Islet of Langerhans (tissue), 1 donor: ENCODE measurements at regions not wholly inside any gene's neighbourhood (a gene's known extent, or its start where the extent isn't known, plus 50 kb on each side); places are given as distances from the start of the nearest gene placed in this dataset.
A peak's percentile ranks its signal among the peaks of the same experiment; 100 is the strongest.
"Not testable (repeated sequence)": the region's sequence is repeated elsewhere in the genome, so short reads cannot be mapped to it uniquely, and the experiment has no call there.

Source experiments
- FAIRE-seq: peaks from one replicate; lab custom pipeline; 2011; peaks lifted over from hg19 to GRCh38; lab: Jason Lieb, UNC

DNA sequence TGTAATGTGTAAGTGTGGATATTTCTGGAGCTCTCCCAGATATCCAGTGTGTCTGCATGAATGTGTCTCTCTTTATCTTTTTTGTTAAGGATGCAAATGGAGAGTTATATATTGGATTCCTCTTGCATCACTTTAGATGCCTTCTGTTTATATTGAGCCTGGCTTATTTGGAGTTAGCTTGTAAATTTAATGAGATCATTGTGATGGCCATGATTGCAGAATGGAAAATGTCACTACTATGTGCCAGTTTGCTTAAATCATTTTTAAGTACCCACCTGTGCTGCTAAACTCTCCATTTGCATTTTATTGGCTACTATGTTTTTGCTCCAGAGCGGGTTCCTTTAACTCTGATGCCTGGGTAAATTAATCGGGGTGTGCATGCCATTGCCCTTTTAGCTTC, 334.8 kb downstream of the UTRN start:
- no peak for FAIRE-seq

DNA sequence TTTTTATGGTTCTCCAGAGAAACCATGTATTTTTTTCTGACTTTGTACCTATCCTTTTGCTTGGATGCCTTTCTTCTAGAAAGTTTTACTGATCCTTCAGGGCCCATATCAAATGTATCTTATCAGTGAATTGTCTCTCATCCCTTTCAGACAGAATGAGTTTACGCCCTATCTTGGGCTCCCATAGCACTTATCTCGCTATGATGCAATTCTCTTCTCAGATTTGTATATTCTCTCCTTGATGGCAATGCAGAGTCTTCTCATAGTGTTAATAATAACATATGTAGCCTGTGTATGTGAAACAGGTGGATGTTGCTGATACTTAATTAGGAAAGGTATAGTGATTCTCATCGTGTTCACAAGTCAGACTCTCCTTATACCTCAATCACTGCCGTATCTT, 336.2 kb downstream of the UTRN start:
- no peak for FAIRE-seq

DNA sequence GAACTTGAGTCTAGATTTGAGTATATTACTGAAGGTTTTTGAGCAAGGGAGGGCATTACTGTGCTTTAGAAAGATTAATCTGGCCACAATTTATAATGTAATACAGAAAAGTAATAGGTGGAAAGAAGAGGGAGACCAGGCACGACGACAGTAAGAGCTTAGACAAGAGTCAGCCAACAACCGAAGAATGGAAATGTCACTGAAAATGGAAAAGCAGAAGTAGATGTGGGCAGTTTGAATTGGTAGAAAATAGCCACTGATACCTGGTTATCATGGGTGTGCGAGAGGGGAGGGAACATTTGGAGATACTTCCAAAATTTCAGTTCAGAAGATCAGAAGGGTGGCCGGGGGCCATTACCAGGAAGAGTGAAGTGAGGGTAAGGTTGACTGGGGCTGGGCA, 339.1 kb downstream of the UTRN start:
- FAIRE-seq: no peak

DNA sequence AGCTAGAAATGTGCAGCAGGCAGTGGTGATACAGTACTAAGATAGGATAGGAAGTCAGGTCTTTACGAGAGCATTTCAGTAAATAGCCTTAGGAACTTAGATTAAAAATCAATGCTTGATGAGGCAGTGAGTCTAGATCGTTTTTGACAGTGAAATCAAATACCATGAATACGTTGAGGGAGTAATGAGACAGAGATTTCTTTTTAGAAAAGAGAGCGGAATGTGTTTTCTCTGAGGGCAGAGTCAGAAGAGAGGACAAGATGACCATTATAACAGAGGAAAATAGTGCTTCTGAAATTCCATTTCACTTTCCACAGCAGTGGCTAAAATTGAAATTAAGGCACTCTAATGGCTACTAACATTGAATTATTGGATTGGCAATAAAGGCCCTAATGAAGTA, 339.6 kb downstream of the UTRN start:
- no peak for FAIRE-seq

DNA sequence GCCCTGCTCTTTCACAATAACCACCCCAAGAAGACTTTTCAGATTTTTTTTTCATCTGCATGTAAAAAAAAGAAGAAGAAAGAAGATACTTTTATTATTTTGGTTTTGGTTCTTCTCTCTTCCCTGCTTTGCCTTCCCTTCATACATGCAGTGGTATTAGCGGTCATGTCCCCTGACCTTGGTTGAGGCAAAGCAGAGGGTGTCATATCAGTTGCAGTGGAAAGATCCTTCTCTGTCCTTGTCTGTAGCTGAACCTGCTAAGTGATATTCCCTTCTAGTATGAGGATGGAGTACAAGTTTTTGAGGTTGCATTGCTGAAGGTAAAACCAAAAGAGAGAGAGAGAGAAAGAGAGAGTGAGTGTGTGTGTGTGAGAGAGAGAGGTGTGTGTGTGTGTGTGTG, 345.7 kb downstream of the UTRN start:
- no peak for FAIRE-seq

DNA sequence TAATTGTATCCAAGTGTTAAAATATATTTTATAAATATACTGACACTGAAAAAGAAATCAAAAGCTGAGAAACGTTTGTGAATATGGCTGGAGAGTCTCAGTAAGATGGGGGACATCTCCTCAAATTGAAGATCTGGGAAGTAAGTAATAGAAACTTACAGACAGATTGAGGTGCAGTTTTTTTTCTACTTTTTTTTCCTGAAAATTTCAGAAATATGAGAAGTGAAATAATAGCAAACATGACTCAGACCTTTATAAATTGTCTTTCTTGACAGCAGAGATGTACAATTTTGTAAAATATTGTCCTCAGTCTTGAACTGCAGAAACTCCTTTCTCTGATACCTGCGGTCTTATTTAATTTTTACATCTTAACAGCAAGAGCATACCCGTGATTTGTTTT, 347.1 kb downstream of the UTRN start:
- FAIRE-seq: no peak

DNA sequence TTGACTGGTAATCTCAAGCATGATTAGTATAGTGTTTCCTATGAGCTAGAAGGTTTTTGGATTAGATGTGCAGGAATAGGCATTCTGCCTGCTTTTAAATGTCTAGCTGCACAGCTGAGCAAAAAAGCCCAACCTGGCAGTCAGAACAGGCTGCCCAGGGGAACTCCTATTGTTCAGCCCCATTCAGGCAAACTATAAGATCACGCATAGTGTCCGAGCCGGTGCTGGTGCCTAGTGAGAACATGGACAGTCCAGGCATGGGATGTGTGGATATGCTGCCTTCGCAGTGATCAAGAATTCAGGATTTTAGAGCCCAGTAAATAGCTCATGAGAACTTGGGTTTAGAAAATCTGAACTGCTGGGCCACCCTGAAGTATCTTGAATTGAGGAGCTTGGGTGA, 348.8 kb downstream of the UTRN start:
- no peak for FAIRE-seq

DNA sequence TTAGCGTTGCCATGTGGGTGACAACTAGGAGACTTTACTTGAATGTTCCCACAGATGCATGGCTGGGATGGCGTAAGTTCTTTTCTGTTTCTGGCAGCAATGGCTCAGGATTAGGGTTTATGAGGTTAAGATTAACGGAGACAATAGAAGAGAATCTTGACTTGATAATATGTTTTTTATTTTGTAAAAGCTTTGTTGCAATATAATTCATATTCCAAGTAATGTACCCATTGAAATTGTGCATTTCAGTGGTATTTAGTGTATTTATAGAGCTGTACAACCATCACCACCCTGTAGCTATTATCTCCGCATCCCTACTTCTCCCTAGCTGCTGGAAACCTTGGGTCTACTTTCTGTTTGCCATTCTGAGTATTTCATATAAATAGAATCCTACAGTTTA, 349.2 kb downstream of the UTRN start:
- no peak for FAIRE-seq

DNA sequence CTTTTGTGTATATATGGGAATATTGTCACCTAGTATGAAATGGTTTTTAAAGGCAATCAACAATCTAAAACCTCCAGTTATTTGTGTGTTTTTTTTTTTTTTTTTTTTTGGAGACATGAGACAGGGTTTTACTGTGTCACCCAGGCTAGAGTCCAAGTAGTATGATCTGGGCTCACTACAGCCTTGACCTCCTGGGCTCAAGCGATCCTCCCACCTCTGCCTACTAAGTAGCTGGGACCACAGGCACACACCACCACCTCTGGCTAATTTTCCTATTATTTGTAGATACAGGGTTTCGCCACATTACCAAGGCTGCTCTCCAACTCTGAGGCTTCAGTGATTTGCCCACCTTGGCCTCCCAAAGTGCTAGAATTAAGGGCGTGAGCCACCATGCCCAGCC, 349.9 kb downstream of the UTRN start:
- no peak for FAIRE-seq

DNA sequence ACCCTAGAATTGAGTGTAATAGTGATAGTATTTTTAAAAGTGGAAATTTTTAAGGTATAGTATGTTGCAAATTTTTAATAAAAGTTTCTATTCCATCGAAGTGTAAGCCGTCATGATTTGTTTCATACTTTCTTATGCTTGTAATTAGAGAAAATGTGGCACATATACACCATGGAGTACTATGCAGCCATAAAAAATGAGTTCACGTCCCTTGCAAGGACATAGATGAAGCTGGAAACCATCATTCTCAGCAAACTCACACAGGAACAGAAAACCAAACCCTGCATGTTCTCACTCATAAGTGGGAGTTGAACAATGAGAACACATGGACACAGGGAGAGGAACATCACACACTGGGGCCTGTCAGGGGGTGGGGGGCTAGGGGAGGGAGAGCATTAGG, 350.9 kb downstream of the UTRN start:
- not testable (repeated sequence) for FAIRE-seq

DNA sequence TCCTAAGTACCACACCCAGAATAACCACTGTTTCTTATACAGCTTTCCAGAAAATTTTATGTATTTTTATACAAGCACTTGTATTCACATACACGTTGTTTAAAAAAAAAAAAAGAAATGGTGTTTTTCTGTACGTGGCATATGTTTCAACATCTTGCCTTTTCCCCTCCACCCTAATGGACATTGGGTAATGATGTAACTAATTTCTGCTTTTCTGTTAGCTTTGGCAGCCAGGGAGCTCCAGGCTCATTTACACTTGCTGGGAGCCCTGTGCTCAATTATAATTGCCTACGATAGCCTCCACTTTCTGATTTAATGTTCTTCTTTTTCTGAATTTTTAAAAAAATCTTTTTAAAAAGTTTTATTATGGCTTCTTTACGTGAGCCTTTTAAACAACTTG, 352.4 kb downstream of the UTRN start:
- FAIRE-seq: no peak

DNA sequence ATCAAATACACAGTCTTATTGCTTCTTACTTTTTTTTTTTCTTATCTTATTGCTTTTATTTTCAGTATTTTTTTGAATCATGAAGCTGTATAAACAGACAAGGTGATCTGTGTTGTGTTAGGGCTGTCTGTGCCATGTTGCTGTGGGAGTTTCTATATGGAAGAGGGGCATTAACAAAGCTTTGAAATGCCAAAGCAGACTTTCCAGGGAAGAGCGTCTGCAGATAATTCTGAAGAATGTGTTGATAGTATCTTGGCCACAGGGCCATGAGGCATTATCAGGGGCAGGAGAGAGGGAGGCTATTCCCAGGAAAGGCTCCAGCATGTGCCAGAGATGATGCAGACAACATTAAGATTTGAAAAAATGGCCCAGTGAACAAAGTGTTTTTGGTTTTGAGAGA, 354.5 kb downstream of the UTRN start:
- no peak for FAIRE-seq

DNA sequence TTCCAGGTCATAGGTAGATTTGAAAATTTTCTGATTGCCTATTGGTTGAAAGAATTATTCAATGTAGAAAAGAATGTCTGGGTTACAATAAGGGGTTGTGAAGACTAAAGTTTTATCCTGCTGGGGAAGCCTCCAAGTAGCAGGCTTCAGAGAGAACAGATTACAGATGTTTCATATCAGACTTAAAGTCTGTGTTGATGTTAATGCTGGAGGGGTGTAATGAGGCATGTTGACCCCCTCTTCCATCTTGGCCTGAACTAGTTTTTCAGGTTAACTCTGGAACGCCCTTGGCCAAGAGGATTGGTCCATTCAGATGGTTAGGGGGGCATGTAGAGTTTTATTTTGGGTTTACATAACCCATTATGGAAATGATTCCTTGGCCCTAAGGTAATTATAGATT, 356.2 kb downstream of the UTRN start:
- no peak for FAIRE-seq

DNA sequence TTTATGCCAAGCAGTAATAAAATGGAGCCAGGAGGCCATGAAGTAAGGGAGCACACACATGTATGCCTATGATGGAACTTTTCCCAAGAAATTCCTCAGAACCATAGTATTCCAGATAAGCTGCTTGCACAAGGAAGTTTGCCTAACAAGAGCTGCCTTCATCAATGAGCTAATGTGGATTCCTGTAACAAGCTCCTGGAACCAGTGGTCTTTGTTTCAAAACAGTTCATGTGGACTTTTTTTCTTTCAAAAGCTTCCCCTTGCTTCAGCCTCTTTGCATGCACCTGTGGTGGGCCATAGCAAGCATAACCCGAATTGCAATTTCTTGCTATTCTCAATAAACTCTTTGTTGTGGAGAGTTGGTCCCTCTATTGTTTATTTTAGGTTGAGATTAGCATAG, 359.6 kb downstream of the UTRN start:
- FAIRE-seq: no peak

DNA sequence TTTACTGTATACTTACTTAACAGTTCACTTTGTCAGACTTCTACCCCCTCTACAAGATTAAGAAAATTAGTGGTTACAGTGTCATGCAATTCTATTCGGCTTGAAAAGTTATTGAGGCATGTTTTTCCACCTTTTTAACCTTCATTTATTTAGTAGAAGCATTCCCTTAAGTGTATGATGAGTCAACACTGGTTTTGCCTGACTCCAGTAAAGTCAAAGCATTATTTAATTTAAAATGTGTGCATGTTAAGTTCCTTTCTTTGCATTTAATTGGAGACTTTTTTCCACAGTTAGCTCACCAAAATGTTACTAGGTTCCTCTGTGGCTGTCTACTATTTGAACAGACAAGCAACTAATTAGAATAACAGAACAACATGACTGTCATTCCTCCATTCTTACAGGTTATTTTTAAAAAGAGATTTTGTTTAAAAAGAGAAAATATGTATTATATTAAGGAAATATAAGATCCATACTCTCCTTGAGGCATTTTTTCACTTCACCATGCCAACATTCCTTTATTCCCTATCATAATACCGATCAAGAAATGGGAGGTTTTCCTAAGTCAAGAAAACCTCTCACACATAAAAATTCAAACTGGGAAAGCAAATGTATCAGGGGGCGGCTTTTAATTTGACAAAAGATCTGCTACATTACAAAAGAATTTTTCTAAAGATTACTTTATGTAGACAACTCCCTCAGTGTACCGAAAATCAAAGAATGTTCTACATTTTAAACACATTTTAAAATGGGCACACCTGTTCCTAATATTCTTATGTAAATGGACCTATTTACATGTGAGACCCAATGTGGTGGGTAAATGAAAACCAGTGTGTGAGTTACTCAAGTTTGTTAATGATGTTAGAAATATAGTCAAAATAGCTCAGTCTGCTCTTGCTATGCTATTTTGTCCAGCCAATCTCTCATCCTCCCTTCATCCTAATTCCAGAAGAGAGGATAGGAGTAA, 361.2 kb downstream of the UTRN start:
- peak; percentile 76 for FAIRE-seq

DNA sequence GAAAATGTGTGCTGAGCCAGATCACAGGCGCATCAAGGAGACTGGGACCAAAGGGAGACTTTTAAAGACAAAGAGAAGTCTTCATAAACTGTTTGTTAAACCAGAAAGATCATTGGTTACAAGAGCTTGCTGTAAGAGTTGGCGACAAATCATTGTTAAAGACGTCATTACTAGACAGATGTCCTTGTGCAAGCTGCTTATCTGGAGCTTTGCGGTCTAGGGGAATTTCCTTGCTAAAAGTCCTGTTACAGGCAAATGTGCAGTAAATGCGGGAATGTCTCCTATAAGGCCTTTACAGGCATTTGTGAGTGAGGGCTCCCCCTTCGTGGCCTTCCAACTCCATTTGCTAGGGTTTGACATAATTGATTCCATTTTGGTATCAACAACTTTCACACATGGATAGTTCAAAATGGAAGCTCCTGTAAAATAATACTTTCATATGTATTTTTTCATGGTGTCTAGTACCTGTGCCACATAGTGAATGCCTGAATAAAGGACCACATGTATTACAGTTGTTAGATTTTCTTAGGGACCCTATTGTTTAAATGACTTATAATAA, 362.4 kb downstream of the UTRN start:
- FAIRE-seq: no peak

DNA sequence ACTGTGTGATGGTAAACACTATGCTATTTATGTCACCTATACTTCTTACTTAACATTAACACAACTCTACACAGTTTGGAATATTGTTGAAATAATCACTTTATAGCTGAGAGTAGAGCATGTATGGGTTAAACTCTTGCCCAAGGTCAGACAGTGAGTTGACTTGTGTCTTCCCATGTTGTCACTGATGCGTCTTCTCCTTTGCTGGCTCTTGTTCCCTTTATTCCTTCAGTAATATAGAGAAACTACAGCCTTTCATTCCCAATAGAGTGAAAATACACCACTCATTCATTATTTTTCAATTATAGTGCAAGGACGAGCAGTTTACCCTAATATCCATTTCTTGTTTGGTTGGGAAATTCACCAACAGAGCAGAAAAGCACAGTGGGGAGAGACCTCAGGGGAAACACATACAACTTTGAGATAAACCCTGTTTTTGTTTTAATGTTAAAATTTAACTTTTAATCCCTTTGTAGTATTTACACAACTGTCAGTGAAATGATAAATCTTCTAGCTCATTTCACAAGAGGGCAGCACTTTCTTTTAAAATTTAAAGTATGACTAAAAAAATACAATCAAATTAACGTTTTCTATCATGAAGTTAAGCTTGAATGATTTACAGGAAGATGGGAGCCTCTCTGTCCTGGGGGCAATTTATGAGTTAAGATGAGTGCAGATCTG, 363.0 kb downstream of the UTRN start:
- FAIRE-seq: peak; percentile 53

DNA sequence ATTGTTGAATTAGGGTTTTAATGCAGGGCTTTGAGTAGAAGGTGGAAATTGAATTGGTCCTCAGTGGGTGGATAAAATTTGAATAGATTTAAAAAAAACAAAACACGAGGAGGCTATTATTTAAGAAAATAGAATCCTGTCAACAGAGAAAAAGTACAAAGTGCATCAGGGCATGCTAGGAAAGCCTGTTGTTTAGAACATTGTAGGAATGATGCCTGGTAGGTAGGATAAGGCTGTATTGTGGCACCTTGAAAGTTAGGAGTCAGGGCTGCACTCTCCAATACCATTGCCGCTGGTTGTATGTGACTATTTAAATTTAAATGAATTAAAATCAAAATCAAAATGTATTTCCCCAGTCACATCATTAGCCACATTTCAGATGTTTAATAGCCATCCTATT, 363.9 kb downstream of the UTRN start:
- FAIRE-seq: no peak

DNA sequence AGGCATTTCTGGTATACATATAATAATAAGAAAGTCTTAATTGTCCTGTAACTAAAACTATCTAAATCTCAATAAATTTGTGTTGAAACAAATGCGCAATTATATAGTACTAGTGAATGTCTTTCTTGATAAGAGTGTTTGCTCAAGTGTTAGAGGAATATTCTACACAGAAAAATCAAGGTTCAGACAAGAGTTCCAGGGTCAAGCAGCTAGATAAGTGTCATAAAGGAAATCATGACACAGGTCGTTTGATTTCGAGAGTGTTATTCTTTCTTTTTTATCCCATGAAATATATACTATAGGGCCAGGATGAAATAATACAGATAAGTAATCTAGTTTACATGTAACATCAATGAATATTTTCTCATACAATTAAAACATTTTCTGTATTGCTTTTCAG, 366.1 kb downstream of the UTRN start:
- FAIRE-seq: peak; percentile 36

DNA sequence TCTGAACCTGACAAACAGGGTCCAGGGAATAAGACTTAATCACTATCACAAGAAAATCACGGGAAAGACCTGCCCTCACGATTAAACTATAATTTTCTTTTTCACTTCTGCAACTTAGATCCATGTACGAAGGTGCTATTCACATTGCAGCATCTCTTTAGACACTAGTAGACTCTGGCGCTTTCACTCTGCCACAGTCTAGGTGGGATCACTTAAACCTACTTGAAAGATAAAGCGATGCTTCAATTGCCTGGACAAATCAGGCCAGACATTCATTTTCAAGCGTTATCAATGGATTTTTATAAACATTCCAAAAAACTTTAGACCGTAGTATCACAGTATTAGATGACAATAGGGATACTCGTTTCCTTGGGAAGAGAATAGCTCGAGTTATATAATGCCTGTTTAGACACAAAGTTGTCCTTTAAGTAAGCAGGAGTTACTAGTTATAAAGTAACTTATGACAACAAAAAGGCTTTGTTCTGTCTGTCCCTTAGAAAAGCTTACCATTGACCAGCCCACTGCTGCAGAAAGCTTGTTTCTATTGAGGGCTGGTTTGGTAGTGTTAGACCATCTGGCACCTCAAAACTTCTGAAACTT, 367.3 kb downstream of the UTRN start:
- FAIRE-seq: no peak

DNA sequence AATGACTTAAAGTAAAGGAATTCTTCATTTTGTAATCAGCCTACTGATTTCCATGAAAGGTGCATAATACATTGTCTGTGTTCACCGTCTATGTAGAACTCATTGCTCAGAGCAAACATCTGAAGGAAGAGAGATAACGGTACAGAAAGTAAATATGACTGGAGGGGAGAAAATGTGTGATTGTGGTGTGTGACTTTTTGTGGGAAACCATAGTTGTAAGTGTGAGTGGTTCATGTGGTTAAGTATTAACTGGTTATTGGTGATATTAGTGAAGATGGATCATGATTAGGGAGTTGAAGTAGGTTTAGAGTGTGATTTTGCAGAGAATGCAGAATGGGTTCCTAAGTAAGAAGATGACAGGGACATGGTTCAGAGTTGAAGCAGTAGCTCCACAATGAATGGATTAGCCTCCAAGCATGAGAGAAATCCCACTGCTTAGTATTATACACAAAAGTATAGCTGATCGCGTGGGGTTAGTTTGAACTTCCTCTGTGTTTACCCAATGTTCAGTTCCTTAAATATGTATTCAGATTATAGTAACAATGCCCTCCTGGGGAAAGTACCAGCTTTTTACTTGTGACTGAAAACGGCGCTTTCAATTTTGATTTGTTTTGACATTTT, 368.9 kb downstream of the UTRN start:
- no peak for FAIRE-seq

DNA sequence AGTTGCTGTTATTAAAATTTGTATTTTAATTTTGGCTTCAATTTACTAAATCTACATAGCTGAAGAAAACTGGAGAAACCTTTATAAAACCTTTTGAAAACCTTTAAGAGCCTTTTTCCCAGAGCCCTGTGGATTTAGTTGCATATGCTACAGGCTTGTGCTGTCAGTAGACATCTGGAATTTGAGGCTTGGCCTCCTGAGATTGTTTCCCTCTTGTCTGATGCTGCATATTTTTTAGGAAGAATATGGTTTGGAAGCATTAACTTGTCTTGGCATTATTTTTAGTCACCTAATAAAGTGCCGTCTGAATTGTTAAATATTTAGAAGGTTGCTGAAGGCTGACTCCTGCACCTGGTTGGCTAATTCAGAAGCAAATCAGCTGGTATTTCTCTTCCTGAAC, 369.4 kb downstream of the UTRN start:
- no peak for FAIRE-seq

DNA sequence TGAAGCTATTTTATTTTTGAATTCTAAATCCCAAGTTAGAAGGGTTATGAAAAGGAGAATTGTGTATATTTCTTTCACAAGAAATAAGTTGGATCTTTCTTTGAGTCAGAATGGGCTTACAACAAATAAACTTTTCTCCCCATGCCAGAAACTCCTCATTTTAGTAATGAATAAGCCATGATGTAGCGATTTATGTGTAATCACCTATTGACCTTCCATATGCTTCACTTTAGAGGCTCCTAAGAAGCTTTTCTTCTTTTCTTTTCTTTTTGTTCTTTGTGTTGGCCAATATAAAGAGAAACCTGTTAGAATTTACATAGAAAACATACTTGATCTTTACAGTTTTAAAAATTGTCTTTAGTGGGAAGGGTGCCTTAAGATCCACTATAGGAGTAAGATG, 370.2 kb downstream of the UTRN start:
- FAIRE-seq: no peak
